Urinary bladder (tissue), 3 donors: ENCODE measurements at regions not wholly inside any gene's neighbourhood (a gene's known extent, or its start where the extent isn't known, plus 50 kb on each side); places are given as distances from the start of the nearest gene placed in this dataset.

ENCODE experiments used
- DNase-seq: peaks from one replicate; pipeline ENCODE4 v3.0.0-alpha.2; 2015; ENCODE audit errors: extremely low spot score
- H3K27ac ChIP-seq: one replicate; pipeline ENCODE4 v1.5.1; 2013; ENCODE audit warnings: low read depth, mild to moderate bottlenecking, moderate library complexity
- H3K36me3 ChIP-seq: one replicate; pipeline ENCODE4 v1.6.1; 2013; ENCODE audit warnings: mild to moderate bottlenecking, moderate library complexity; ENCODE audit not compliant: insufficient read depth
- H3K4me1 ChIP-seq: one replicate; pipeline ENCODE4 v1.6.1; 2013; ENCODE audit warnings: mild to moderate bottlenecking, moderate library complexity; ENCODE audit not compliant: insufficient read depth
- H3K4me3 ChIP-seq: one replicate; pipeline ENCODE4 v1.5.1; 2013; ENCODE audit warnings: low read depth, low read length
- WGBS: extraction: QIAGEN DNeasy Blood & Tissue Kit; methylation state at CpG from one replicate; pipeline ENCODE4 v1.1.7; 2013; 5-methylcytosine and 5-hydroxymethylcytosine counted together
- donor health status: healthy with polysubstance abuse.
- donor health status: healthy.

DNA sequence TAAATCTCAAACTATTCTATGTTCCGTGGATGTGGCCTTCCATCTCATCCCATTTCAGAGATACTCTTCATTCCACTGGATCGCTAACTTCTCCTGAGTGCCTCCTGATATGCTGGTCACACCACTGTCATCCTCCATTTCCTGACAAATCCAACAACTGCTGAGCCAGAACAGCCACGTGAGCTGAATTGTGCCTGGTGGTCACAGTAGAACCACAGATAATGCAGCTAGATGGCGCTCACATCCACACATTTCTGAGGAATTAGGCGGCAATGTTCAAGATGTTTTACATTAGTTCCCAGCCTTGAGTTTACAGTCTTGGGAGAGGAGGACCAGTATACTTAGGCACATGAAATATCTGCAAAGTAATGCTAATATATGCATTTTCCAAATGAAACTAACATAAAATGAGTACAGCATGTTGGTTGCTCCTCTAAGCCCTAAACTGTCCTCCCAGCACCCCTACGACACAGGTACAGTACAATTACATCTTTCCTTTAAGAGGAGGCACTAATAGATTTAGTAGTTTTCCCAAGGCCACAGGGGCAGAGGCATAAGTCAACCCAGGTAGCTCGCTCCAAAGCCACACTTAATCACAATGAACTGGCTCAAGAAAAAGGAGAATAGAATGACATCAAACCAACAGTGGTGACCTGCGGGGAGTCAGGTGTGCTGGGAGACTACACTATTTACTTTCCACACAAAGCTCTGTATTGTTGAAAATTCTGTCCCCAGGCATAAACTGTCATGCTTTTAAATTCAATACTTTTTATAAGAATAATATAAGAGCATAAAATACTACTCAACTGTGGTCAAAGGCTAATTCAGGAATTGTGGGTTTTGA, 134.2 kb downstream of the CHIC2 start:
- Histone ChIP-seq H3K4me1 (no peaks in the 10 kb centered on the region), H3K4me3 (no peak overlapping the region), H3K36me3 (no peaks in the 10 kb centered on the region), H3K27ac (no peak overlapping the region)
- 46% methylated on average over 8 of the region's 8 CpGs for WGBS
- DNase-seq, result peak; percentile 69

DNA sequence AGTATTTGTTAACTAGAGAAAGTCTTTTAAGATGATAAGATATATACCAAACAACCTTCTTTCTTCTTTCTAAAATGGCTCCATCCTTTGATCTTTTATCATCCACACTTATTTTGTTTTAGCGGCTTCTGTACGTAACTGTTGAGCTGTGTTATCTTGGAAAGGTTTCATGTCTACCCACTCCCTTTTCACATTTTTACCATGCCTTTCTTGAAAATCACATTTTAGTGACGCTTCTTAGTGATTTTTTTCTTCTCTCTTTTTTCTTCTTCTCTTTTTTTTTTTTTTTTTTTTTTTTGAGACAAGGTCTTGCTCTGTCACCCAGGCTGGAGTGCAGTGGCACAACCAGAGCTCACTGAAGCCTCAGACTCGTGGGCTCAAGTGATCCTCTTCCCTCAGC, 135.1 kb downstream of the CHIC2 start:
- WGBS, result 80% methylated on average over 4 of the region's 4 CpGs
- no peaks in the 10 kb centered on the region for H3K4me1 ChIP-seq
- H3K27ac ChIP-seq, result no peak overlapping the region
- H3K4me3 ChIP-seq, result no peak overlapping the region
- H3K36me3 ChIP-seq, result no peaks in the 10 kb centered on the region
- no peak for DNase-seq

DNA sequence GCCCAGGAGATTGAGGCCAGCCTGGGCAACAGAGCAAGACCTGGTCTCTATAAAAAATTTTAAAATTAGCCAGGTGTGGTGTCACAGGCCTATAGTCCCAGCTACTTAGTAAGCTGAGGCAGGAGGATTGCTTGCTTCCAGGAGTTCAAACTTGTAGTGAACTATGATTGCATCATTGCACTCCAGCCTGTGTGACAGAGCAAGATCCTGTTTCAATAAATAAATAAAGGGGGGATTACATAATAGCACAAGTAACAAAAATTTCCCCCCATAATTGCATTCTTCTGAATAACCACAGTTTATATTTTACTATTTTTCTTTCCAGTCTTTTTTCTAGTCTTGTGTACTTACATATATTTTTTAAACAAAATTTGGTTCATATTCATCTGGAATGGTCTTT, 135.6 kb downstream of the CHIC2 start:
- Histone ChIP-seq H3K27ac (no peak overlapping the region), H3K4me1 (no peaks in the 10 kb centered on the region), H3K4me3 (no peak overlapping the region)

DNA sequence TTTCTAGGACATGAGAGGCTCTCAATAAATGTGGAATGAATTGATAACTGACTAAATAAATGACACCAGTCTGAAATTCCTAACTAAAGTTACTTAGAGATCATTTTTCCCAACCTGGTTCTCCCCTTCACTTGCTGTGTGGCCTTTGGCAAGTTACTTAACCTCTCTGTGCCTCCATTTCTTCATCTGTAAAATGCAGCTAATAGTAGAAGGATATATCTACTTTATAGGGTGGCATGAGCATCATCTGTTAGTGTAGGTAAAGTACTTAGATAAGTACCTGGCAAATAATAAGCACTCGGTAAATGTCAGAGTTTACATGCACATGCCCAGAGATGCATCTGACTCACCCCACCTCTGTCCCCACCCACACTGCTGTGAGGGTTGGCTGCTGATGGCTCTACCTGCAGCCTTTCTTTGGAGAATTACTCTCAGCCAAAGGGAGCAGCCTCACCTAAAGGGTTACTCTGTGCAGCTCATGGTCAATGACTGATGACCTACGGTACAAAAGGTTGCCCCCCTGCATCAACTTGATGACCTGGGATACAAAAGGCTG, 139.3 kb downstream of the CHIC2 start:
- H3K27ac ChIP-seq, result no peak overlapping the region
- 95% methylated on average over 2 of the region's 2 CpGs for WGBS
- no peak overlapping the region for H3K4me3 ChIP-seq
- H3K36me3 ChIP-seq, result no peaks in the 10 kb centered on the region
- no peaks in the 10 kb centered on the region for H3K4me1 ChIP-seq
- no peak for DNase-seq

More for the DNA sequence above, 135.6 kb downstream of the CHIC2 start:
- H3K36me3 ChIP-seq, result no peaks in the 10 kb centered on the region
- no peak for DNase-seq

DNA sequence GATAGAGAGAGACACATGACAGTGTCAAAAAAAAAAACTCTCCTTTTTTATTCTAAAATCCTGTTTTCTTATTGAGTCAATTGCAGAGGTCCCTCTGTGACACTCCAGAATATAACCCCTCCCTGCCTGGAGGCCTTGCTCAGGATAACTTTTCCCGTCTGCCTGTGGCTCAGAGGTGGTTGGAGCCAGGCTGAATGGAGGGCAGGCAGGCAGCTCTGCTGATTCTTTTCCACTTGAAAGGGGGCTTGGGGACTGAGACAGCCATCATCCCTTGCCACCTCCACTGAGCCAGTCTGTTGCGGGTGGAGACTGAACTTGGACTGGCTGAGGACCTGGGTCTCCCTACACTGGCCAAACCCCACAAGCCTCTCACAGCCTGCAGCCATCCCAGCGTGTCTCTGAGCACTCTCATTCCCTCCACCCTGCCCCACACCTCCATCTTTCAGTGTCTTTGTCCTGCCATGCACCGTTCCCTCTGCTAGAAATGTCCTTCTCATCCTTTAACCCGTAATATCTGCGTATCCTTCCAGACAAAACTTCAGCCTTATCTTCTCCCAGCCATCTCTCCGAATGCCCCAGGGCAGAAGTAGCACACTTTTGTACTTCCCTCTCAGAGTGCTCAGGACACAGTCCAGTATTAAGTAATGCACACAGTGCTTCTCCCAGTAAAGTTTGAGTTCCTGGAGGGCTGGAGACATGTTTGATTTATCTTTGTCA, 139.9 kb downstream of the CHIC2 start:
- Histone ChIP-seq H3K4me1 (no peaks in the 10 kb centered on the region), H3K4me3 (no peak overlapping the region), H3K27ac (no peak overlapping the region), H3K36me3 (no peaks in the 10 kb centered on the region)
- WGBS, result 77% methylated on average over 7 of the region's 7 CpGs
- DNase-seq, result no peak

DNA sequence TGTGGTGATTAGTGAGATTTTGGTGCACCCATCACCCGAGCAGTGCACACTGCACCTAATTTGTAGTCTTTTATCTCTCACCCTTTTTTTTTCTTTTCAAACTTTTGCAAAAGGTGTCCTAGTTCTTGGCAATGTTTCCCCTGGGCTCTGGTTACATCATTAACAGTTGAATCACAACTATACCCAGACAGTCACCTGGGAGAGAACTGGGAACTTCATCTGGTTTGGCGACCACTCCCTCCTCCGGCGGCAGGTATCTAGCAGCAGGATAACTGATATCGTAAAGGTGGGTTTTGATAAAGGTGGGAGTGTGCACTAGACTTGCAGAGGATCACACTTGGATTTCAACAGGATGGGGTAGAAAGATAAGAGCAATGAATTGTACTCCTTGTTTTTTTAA, 140.5 kb downstream of the CHIC2 start:
- no peak for DNase-seq
- Histone ChIP-seq H3K36me3 (no peaks in the 10 kb centered on the region), H3K4me3 (no peak overlapping the region), H3K27ac (no peak overlapping the region), H3K4me1 (no peaks in the 10 kb centered on the region)
- 86% methylated on average over 5 of the region's 5 CpGs for WGBS

DNA sequence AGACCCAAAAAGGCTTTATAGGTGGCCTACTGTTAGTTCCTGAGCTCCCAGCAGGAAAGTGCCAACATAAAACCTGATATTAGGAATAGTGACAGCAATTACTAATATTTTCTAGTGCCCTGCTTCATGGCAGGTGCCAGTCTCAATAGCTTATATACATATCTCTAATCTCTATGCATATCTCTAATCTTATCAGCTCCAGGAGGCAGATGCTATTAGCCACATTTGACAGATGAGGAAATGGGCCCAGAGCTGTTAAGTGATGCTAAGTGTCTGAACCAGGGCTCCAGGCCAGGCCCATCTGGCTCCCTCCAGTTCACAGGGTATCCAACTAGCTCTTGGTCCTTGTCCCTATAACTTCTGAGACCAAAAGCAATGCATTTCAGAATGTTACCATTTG, 142.5 kb downstream of the CHIC2 start:
- no peaks in the 10 kb centered on the region for H3K36me3 ChIP-seq
- no peaks in the 10 kb centered on the region for H3K4me1 ChIP-seq
- no peak overlapping the region for H3K4me3 ChIP-seq
- no peak for DNase-seq
- H3K27ac ChIP-seq, result no peak overlapping the region

DNA sequence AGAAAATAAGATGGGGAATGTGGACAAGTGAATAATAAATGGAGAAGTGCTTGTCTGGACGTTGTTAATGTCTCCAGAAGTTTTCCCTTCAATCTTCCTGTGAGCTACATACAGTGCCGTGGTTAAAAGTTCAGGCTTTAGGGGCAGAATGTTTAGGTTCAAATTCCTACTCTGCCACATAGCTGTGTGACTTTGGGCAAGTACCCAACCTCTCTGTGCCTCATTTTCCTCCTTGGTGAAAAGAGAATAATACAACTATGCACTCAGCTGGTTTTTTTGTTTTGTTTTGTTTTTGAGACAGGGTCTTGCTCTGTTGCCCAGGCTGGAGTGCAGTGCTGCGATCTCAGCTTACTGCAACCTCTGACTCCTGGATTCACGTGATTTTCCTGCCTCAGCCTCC, 143.5 kb downstream of the CHIC2 start:
- Histone ChIP-seq H3K27ac (no peak overlapping the region), H3K4me1 (no peaks in the 10 kb centered on the region), H3K4me3 (no peak overlapping the region), H3K36me3 (no peaks in the 10 kb centered on the region)
- no peak for DNase-seq
- 89% methylated on average over 4 of the region's 4 CpGs for WGBS

DNA sequence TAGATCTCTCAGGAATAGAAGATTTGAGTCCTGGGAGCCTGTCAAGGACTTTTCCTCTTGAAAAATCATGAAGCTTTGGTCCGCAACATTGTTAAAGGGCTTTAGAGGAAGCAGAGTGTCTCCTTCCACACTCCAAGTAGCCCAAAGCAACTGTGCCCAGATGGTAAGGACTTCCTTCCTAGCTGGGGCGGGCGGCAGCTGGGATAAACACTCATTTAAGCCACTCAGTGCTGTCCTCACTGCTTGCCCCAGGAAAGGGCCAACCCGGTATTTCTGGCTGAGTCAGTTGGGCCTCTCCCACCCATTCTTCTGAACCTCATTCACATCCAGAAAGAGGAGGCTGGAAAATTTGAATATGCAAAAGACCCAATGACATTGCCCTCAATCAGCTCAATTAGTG, 144.3 kb downstream of the CHIC2 start:
- Histone ChIP-seq H3K4me1 (no peaks in the 10 kb centered on the region), H3K36me3 (no peaks in the 10 kb centered on the region), H3K27ac (no peak overlapping the region), H3K4me3 (no peak overlapping the region)
- DNase-seq, result no peak
- 59% methylated on average over 4 of the region's 4 CpGs for WGBS

DNA sequence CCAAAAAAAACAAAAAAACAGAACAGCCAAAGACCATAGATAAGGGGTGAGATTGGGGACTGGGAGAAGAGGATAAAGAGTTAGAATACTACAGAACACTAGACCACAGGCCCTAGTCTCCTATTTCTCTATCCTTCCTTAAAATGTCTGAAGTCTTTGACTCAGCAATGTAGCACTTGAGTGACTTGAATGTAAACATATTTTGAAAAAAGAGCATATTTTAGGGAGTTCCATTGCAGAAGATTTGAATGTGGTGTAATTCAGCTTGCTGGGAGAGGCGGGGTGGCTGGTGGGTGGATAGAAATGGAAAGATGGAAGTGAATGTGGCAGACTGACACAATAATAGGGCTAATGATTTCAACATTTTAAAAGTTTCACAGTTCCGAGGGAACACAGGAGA, 144.9 kb downstream of the CHIC2 start:
- DNase-seq, result no peak
- Histone ChIP-seq H3K36me3 (no peaks in the 10 kb centered on the region), H3K4me3 (no peak overlapping the region), H3K4me1 (no peaks in the 10 kb centered on the region), H3K27ac (no peak overlapping the region)
- 86% methylated on average over 2 of the region's 2 CpGs for WGBS

DNA sequence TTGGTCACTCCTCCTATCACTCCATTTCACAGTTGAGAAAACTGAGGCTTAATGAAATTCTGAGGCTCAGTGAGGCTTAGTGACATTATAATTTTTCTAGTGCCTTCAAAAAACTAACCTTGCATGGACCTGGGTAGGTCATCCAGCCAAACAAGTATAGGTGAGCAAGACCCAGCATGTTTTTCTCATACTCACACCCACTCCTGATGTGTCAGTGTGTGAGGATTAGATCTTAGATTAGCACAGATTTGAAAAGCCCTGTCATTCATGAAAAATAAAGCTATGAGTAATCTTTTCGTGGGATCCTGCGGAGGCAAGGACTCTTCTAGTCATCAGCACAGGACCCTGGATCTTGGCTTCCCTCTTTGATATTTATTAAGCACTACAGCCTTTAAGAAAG, 146.7 kb downstream of the CHIC2 start:
- DNase-seq, result no peak
- Histone ChIP-seq H3K4me1 (no peaks in the 10 kb centered on the region), H3K36me3 (no peaks in the 10 kb centered on the region), H3K4me3 (no peak overlapping the region), H3K27ac (no peak overlapping the region)
- WGBS, result 41% methylated on average over 2 of the region's 2 CpGs

DNA sequence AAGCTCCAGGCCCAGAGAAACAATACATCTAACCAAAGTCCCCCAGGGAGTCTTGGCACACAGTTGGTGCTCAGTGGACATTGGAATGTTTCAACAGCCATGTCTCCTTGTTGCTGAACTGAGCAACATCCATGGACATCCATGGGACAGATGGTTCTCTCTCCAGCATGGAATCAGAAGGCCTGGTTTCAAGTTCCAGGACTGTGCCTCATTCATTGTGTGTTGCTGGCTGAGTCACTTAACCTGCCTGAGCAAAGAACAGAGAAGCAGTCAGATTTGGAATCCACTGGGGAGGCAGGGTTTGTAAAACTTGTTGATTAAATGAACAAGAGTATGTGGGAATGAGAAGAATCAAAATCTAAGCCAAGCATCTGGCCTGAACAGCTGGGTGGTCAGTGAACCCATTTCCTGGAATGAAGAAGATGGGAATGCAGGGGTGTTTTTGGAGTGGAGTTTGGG, 147.9 kb downstream of the CHIC2 start:
- H3K36me3 ChIP-seq, result no peaks in the 10 kb centered on the region
- H3K4me1 ChIP-seq, result no peaks in the 10 kb centered on the region
- H3K4me3 ChIP-seq, result no peak overlapping the region
- no peak for DNase-seq
- no peak overlapping the region for H3K27ac ChIP-seq

DNA sequence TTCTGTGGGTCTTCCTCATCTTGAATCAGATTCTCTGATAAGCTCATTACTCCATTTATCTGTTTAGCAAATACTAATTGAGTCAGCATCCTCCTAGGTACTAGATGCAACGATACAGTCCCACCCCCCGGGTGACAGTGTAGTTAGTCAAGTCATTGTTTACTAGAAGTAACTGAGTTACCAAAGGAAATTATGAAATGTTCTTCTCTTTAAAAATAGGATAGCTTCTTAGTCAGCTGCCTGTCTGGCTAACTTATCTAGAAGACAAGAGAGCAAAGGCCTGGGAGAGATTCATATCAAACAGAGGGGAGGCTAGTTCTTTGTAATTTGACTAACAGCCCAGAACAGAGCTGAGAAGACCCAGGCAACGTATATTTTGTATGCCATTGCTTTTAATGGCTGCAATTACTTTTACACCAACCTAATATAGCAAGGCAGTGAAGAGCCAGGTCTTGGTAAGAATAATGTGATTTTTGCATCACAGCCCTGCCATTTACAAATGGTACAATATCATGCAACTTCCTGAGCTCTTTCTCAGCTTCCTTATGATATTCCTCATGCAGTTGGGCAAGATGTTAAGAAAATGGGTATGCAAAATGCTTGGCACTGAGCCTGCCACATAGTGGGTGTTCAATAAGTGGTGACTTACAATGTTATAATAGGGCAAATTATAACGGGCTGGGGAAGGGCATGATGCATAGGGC, 149.9 kb downstream of the CHIC2 start:
- Histone ChIP-seq H3K36me3 (no peaks in the 10 kb centered on the region), H3K27ac (no peak overlapping the region), H3K4me3 (no peak overlapping the region), H3K4me1 (no peaks in the 10 kb centered on the region)
- no peak for DNase-seq
- WGBS, result 70% methylated on average over 4 of the region's 4 CpGs

DNA sequence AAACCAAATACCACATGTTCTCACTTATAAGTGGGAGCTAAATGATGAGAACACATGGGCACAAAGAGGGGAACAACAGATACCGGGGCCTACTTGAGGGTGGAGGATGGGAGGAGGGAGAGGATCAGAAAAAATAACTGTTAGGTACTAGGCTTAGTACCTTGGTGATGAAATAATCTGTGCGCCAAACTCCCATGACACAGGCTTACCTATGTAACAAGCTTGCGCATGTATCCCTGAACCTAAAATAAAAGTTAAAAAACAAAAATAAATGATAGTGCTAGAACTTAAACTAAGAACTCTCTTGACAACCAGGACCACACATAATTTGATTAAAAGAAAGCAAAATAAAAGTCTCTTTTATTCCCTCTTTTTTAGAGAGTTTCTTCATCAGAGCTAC, 150.6 kb downstream of the CHIC2 start:
- H3K4me1 ChIP-seq, result no peaks in the 10 kb centered on the region
- no peaks in the 10 kb centered on the region for H3K36me3 ChIP-seq
- H3K27ac ChIP-seq, result no peak overlapping the region
- WGBS, result 97% methylated on average over 3 of the region's 3 CpGs
- DNase-seq, result no peak
- no peak overlapping the region for H3K4me3 ChIP-seq
